NCI-H187 treated with DMSO at 0.1 percent for 48 hours (cell line): ENCODE measurements at regions not wholly inside any gene's neighbourhood (a gene's known extent, or its start where the extent isn't known, plus 50 kb on each side); places are given as distances from the start of the nearest gene placed in this dataset.
"Not testable (repeated sequence)": the region's sequence is repeated elsewhere in the genome, so short reads cannot be mapped to it uniquely, and the experiment has no call there.

Experiments used
- DNase-seq: peaks from one replicate; lab custom pipeline; 2025; lab: John Stamatoyannopoulos, UW

- no peak for DNase-seq
Observed at GRCh38 chr16:85514598-85515318, 98.4 kb upstream of the GSE1 start.

- DNase-seq: no peak
Observed at GRCh38 chr16:85515319-85515745, 97.8 kb upstream of the GSE1 start.

DNA sequence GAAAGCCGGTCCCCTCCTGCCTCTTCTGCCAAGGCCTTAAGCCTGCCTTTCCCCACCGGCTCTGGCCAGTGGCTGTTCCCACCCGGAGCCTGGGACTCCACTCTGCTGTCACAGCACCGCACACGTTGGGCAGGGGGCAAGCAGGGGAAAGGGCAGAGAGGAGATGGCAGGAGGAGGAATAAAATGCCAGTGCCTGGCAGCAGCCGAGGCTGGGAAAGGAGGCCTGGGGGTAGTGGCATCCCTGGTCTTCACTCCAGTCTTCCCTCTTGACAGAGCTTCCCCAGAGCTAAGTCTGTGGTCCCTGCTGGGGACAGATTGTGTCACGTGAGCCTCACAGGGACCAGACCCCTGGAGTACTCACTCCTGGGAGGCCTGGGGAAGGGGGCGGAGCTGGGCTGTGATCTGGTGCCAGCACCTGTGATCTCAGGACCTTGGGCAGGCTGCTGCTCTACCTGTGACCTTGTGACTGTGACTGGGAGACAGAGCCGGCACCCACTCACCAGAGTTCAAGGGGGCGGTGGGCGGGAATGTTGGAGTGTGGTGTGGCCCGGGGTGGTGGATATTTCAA, 97.2 kb upstream of the GSE1 start:
- no peak for DNase-seq

GRCh38 chr16:85517154-85517553, 96.0 kb upstream of the GSE1 start:
- DNase-seq: no peak

DNA sequence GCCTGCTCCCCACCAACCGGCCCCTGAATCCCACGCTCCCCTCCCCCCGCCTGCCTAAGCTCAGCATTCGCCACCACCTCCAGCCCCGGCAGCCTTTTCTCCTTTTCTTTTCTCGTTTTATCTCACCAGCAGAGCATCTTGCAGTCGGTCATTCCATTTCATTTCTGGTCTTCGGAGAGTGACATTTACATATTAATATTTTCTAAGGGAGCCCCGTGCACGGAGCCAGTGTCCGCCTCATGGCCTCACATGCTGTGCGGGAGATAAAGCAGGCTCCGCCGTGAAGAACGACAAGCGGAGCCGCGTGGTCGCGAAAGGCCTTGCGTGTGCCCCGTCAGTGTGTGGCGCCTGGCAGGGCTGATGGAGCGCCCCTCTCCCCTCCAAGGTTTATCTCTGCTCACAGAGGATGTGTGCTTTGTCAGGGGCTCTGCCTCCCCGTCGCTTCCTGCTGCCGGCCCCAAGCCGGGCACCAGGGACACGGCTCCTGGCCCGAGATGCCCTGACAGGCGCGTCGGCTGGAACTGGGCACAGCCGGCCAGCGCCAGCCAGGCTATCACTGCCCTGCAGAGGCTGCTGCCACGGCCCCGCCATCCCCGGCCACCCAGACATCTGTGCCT, 95.5 kb upstream of the GSE1 start:
- DNase-seq: no peak

DNA sequence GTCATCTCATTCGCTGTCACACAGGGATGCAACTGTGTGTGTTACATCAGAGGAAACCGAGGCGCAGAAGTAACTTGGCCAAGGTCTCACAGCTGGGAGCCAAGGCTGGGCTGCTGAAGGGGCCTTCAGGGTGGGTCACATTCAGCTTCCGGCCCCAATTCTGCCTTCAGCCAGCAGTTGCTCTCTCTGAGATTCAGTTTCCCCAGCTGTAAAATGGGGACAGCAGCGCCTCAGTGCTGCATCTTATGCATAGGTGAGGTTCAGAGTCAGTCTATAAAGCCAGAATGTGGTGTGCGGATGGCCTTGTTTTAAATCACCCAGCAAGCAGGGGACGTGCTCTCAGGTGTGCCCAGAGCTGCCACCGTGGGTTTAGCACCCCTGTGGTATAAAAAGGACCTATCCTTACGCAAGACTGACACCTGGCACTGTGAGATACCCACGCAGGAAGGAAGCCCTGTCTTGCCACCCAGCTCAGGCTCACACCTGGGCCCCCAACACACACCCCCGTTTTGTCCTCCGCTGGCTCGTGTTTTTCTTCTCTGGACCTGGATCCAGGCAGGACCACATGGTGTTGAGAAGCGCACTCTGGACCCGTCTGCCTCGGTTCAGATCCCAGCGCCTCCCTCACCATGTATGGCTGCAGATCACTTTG, 94.6 kb upstream of the GSE1 start:
- no peak for DNase-seq

GRCh38 chr16:85519050-85519440, 94.1 kb upstream of the GSE1 start:
- DNase-seq: not testable (repeated sequence)

DNA sequence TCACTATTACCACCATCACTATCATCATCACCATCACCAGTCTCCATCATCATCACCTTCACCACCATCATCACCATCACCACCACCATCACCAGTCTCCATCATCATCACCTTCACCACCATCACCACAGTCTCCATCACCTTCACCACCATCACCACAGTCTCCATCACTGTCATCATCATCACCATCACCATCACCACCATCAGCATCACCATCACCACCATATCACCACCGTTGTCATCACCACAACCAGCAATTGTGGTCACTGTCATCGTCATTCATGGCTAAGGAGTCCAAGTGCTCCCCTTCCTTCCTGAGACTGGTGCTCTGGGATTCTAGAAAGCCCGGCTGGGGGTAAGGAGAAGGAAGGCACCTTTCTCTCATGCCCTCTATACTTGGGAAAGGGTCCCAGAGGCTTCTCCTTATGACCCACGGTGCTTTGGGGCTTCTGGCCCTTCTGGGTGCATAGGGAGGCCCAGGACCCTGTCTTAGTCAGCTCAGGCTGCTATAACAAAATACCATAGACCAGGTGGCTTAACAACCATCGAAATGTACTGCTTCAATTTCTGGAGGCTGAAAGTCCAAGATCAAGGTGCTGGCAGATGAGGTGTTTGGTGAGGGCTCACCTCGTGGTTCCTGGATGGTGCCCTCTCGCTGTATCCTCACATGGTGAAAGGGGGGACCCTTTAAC, 93.4 kb upstream of the GSE1 start:
- no peak for DNase-seq

DNA sequence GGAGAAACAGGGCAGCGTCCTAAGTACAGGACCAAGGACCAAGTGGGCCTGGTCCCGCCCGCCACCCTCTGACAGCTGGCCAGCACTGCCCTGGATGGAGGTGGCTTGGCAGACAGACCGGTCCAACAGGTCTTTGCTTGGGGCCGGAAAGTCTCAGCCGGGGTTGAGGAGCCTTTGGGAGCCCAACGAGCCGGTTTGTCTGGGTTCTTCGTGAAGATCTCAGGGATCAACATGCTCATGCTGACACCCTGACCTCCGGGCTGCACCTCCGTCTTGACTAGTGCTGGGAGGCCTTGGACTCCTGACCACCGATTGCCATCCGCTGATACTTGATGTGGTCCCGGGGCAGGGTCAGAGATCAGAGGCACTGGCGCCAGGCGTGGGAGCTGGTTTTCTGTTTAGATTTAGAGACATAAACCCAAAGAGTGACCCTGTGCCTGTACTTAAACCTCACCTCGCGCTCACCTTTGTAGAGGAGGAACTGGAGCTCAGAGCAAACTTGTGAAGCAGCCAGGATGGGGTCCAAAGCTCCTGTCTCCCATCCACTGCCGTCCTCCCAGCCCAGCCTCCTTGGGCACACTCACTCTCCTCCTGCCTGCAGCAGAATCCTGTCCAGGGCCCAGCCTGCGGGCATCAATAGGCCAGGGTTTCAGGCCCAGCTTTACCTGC, 92.1 kb upstream of the GSE1 start:
- no peak for DNase-seq

DNA sequence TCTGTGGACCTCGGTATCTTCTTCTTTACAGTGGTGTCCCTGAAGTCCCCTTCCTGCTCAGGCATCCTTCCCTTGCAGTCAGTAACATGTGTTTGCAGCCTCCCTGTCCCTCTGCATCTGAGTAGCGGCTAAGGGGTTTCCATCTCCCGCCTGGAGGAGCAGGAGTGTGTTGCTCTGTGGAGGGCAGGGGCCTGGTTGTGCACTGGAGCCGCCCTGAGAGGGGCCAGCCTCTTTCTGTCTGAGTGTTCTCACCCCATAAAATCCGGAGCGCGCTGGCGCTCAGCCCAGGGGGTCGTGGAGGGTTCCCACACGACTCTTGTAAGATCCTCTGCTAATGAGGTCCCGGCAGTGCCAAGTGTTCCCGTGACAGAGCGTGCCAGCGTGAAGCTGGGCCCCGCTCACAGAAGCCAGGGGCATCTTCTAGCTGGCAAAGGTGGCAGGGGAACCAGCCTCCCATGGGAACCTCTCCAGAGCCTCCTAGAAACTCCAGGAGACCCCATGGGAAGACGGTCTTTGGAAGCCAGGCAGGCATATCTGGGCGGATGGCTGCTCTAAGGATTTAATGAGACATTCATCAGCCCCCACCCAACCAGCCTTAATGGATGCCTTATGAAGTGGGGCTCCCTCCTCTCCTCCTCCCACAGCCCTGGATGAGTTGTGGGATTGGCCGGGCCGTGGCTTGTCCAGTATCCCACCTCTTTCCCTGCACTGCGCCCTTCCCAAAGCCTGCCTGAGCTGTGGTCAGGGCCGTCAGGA, 91.4 kb upstream of the GSE1 start:
- DNase-seq: no peak

- no peak for DNase-seq
Observed at GRCh38 chr16:85522308-85522841, 90.7 kb upstream of the GSE1 start.

GRCh38 chr16:85522842-85523601, 90.1 kb upstream of the GSE1 start:
- no peak for DNase-seq

- DNase-seq: no peak
Observed at GRCh38 chr16:85523602-85524364, 89.3 kb upstream of the GSE1 start.

DNA sequence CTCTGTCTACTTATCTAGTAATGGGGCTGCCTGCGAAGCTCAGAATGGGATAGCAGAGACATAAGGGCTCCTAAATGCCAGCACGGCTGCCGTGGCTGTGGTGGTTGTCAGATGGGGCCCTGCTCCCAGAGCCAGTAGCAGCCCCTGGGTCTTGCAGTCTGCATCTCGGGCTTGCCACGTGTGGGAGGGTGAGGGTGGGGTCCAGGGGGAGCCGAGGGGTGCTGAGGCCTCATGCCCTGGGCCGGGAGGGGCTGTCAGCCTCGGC, 88.8 kb upstream of the GSE1 start:
- DNase-seq: no peak

GRCh38 chr16:85524630-85525419, 88.3 kb upstream of the GSE1 start:
- no peak for DNase-seq

DNA sequence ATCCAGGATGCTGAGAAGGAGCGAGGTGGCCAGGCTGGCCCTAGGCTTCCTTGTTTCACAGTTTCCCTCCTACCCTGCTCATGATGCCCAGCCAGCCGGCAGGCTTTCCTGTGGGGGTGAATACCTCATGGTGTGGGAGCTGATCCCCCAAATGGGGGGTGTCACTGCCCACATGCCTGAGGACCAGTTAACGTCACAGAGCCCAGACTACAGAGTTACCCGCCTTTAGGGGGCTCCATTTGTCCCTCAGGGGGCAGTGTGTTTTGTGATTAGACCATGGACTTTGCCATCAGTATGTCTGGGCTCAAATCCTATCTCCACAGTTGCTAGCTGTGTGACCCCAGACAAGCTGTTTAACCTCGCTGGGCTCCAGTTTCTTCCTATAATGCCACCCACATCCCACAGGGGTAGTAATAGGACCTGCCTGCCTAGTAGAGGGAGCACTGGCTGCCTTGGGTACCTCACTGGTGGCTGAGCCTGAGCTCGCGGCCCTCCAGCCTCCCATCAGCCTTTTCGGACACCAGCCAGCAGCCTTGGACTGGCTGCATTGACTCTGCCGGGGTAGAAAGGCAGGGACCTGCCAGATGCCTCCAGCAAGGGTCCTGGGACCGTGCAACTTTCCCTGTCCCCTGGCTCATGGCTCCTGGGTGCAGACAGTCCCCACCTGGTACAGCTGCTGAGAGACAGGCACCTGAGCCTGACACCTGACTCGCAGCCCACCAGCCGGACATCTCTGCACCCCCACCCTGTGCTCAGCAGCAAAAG, 87.5 kb upstream of the GSE1 start:
- DNase-seq: no peak

- DNase-seq: no peak
Observed at GRCh38 chr16:85526185-85526974, 86.7 kb upstream of the GSE1 start.
